H9 (cell line): ENCODE measurements at regions not wholly inside any gene's neighbourhood (a gene's known extent, or its start where the extent isn't known, plus 50 kb on each side); places are given as distances from the start of the nearest gene placed in this dataset.

ENCODE experiments used
- DNase-seq: peaks from one replicate; pipeline ENCODE4 v3.0.0-alpha.2; 2017
- H2AFZ ChIP-seq: one replicate; pipeline ENCODE4 v1.6.1; 2013; ENCODE audit warnings: mild to moderate bottlenecking, low read length, control low read depth, moderate library complexity
- H2AK5ac ChIP-seq: 2 replicates; pipeline ENCODE4 v1.6.1; 2013; ENCODE audit warnings: low read length, control low read depth, mixed read lengths; ENCODE audit not compliant: insufficient read length
- H2BK120ac ChIP-seq: one replicate; pipeline ENCODE4 v1.6.1; 2013; ENCODE audit warnings: low read depth, mild to moderate bottlenecking, low read length, control low read depth, inconsistent platforms; ENCODE audit not compliant: poor library complexity, severe bottlenecking
- H2BK12ac ChIP-seq: 2 replicates; pipeline ENCODE4 v1.6.1; 2013; ENCODE audit warnings: low read length, control low read depth, mixed read lengths, low read depth; ENCODE audit not compliant: insufficient read length
- H2BK15ac ChIP-seq: 2 replicates; pipeline ENCODE4 v1.6.1; 2013; ENCODE audit warnings: low read depth, low read length, control low read depth
- H2BK20ac ChIP-seq: one replicate; pipeline ENCODE4 v1.6.1; 2013; ENCODE audit warnings: low read depth, mild to moderate bottlenecking, low read length, control low read depth, inconsistent platforms; ENCODE audit not compliant: poor library complexity, severe bottlenecking
- H2BK5ac ChIP-seq: 2 replicates; pipeline ENCODE4 v1.6.1; 2013; ENCODE audit warnings: low read length, control low read depth, mixed read lengths; ENCODE audit not compliant: insufficient read length
- H3K14ac ChIP-seq: 2 replicates; pipeline ENCODE4 v1.6.1; 2013; ENCODE audit warnings: low read length, control low read depth; ENCODE audit not compliant: insufficient read depth
- H3K18ac ChIP-seq: 2 replicates; pipeline ENCODE4 v1.6.1; 2013; ENCODE audit warnings: low read depth, mild to moderate bottlenecking, mixed read lengths, low read length, control low read depth; ENCODE audit not compliant: insufficient read length
- H3K23ac ChIP-seq: 2 replicates; pipeline ENCODE4 v1.6.1; 2013; ENCODE audit warnings: low read length, control low read depth, mixed read lengths, low read depth; ENCODE audit not compliant: insufficient read length
- H3K23me2 ChIP-seq: 2 replicates; pipeline ENCODE4 v1.6.1; 2013; ENCODE audit warnings: low read depth, mild to moderate bottlenecking, mixed read lengths, low read length, control low read depth; ENCODE audit not compliant: insufficient read length, poor library complexity, severe bottlenecking
- H3K27ac ChIP-seq: 2 replicates; pipeline ENCODE4 v1.5.1; 2013; ENCODE audit warnings: low read length, control low read depth, mixed read lengths, low read depth; ENCODE audit not compliant: insufficient read length
- H3K27me3 ChIP-seq: 2 replicates; pipeline ENCODE4 v1.6.1; 2013; ENCODE audit warnings: low read length, control low read depth, inconsistent platforms; ENCODE audit not compliant: insufficient read depth
- H3K4ac ChIP-seq: 2 replicates; pipeline ENCODE4 v1.6.1; 2013; ENCODE audit warnings: low read depth, mild to moderate bottlenecking, control low read depth, inconsistent platforms, low read length, moderate library complexity
- H3K4me1 ChIP-seq: 2 replicates; pipeline ENCODE4 v1.6.1; 2013; ENCODE audit warnings: low read length, control low read depth, inconsistent platforms; ENCODE audit not compliant: insufficient read depth
- H3K4me2 ChIP-seq: 2 replicates; pipeline ENCODE4 v1.6.1; 2013; ENCODE audit warnings: low read length, control low read depth, mixed read lengths; ENCODE audit not compliant: insufficient read length, insufficient read depth
- H3K56ac ChIP-seq: 2 replicates; pipeline ENCODE4 v1.6.1; 2013; ENCODE audit warnings: low read depth, mild to moderate bottlenecking, mixed read lengths, low read length, control low read depth; ENCODE audit not compliant: insufficient read length
- H3K79me1 ChIP-seq: 2 replicates; pipeline ENCODE4 v1.6.1; 2013; ENCODE audit warnings: low read depth, mild to moderate bottlenecking, moderate library complexity, low read length, control low read depth, inconsistent platforms; ENCODE audit not compliant: insufficient read depth, poor library complexity, severe bottlenecking
- H3K79me2 ChIP-seq: 2 replicates; pipeline ENCODE4 v1.6.1; 2013; ENCODE audit warnings: low read length, control low read depth, inconsistent platforms; ENCODE audit not compliant: insufficient read depth
- H3K9ac ChIP-seq: 2 replicates; pipeline ENCODE4 v1.6.1; 2013; ENCODE audit warnings: low read length, control low read depth, mixed read lengths; ENCODE audit not compliant: insufficient read length; ENCODE audit errors: extremely low read depth
- H3K9me3 ChIP-seq: one replicate; pipeline ENCODE4 v1.6.1; 2013; ENCODE audit warnings: low read depth, low read length, inconsistent platforms; ENCODE audit not compliant: control insufficient read depth
- H3T11ph ChIP-seq: one replicate; pipeline ENCODE4 v1.6.1; 2013; ENCODE audit warnings: mild to moderate bottlenecking, low read length, control low read depth, inconsistent platforms
- H4K20me1 ChIP-seq: one replicate; pipeline ENCODE4 v1.6.1; 2013; ENCODE audit not compliant: control insufficient read depth, insufficient read length, insufficient read depth
- H4K5ac ChIP-seq: 2 replicates; pipeline ENCODE4 v1.6.1; 2013; ENCODE audit warnings: low read depth, mild to moderate bottlenecking, mixed read lengths, low read length, control low read depth; ENCODE audit not compliant: insufficient read length
- H4K8ac ChIP-seq: replicated peaks from 2 replicates; pipeline ENCODE4 v1.6.1; 2013; ENCODE audit warnings: low read length, control low read depth, mixed read lengths, low read depth; ENCODE audit not compliant: insufficient read length
- H4K91ac ChIP-seq: 2 replicates; pipeline ENCODE4 v1.6.1; 2013; ENCODE audit warnings: low read depth, mild to moderate bottlenecking, moderate library complexity, mixed read lengths, low read length, control low read depth; ENCODE audit not compliant: insufficient read length
- H3K27ac Mint-ChIP-seq, 3 experiments: 2 replicates in 2 of 3; 3 replicates in 1 of 3; pipeline ENCODE4 v1.8.0; 2020 to 2021; ENCODE audit warnings: mixed read lengths in 3 of 3, mild to moderate bottlenecking in 1 of 3, moderate library complexity in 1 of 3
- H3K27me3 Mint-ChIP-seq: 2 replicates; pipeline ENCODE4 v1.8.0; 2021; ENCODE audit warnings: low read depth, mild to moderate bottlenecking, moderate library complexity, mixed read lengths
- H3K36me3 Mint-ChIP-seq, 3 experiments: 2 replicates in 2 of 3; 3 replicates in 1 of 3; pipeline ENCODE4 v1.8.0; 2020 to 2021; ENCODE audit warnings: low read depth in 3 of 3, mixed read lengths in 3 of 3; ENCODE audit not compliant: insufficient read depth in 1 of 3
- H3K4me1 Mint-ChIP-seq, 2 experiments: 2 replicates each; pipeline ENCODE4 v1.8.0; 2020; ENCODE audit warnings: mixed read lengths in 2 of 2
- H3K4me3 Mint-ChIP-seq, 2 experiments: 2 replicates in 1 of 2; 3 replicates in 1 of 2; pipeline ENCODE4 v1.8.0; 2020 to 2021; ENCODE audit warnings: mild to moderate bottlenecking in 2 of 2, mixed read lengths in 2 of 2, moderate library complexity in 1 of 2
- H3K9me3 Mint-ChIP-seq, 2 experiments: 2 replicates in 1 of 2; 3 replicates in 1 of 2; pipeline ENCODE4 v1.8.0; 2020; ENCODE audit warnings: mild to moderate bottlenecking in 2 of 2, mixed read lengths in 2 of 2, moderate library complexity in 1 of 2
- WGBS: extraction: QIAGEN DNeasy Blood & Tissue Kit; methylation state at CpG from one replicate; pipeline ENCODE4 v1.1.7; 2013; ENCODE audit warnings: missing lambda C conversion rate, low lambda C conversion rate, mixed read lengths; ENCODE audit not compliant: insufficient read length; ENCODE audit errors: extremely low coverage; 5-methylcytosine and 5-hydroxymethylcytosine counted together
- TF ChIP-seq, protein P1 (sequence below): fragments of 200-600 bp; sonication (generic); conservative IDR thresholded peaks from 3 replicates; pipeline ENCODE4 v1.8.0; 2021; ENCODE audit warnings: antibody characterized with exemption, mild to moderate bottlenecking

DNA sequence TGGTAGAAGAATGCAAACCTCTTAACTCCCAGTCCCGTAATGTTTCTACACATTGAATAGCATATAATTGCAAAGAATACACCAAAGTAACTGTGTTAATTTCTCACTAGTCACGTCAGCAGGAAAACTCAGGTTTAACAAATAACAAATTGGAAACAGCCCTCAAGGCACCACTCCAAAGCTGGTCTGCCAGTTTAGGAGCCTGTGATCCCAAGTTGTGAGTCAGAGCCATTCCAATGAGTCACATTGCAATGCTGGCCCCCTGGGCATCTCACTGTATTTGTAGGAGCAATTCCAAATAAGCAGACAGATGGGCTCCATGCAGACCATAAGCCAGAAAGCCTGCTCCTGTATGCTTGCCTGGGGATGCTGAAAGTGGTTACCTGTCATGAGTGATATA, 143.2 kb upstream of the SETBP1 start:
- H3T11ph ChIP-seq, result no peak overlapping the region
- H2BK15ac ChIP-seq, result no peak overlapping the region
- H3K18ac ChIP-seq, result no peak overlapping the region
- H3K4me1 ChIP-seq, result no peaks in the 10 kb centered on the region
- no peak overlapping the region for H2BK20ac ChIP-seq
- H3K79me2 ChIP-seq, result no peaks in the 10 kb centered on the region
- no peaks in the 10 kb centered on the region for H3K27me3 Mint-ChIP-seq
- no peak overlapping the region for H3K56ac ChIP-seq
- H4K91ac ChIP-seq, result no peak overlapping the region
- no peak overlapping the region for H3K14ac ChIP-seq
- H3K36me3 Mint-ChIP-seq, result no peaks in the 10 kb centered on the region
- no peaks in the 10 kb centered on the region for H3K9me3 ChIP-seq
- no peak overlapping the region for H3K4ac ChIP-seq
- TF ChIP-seq, protein P1, sequence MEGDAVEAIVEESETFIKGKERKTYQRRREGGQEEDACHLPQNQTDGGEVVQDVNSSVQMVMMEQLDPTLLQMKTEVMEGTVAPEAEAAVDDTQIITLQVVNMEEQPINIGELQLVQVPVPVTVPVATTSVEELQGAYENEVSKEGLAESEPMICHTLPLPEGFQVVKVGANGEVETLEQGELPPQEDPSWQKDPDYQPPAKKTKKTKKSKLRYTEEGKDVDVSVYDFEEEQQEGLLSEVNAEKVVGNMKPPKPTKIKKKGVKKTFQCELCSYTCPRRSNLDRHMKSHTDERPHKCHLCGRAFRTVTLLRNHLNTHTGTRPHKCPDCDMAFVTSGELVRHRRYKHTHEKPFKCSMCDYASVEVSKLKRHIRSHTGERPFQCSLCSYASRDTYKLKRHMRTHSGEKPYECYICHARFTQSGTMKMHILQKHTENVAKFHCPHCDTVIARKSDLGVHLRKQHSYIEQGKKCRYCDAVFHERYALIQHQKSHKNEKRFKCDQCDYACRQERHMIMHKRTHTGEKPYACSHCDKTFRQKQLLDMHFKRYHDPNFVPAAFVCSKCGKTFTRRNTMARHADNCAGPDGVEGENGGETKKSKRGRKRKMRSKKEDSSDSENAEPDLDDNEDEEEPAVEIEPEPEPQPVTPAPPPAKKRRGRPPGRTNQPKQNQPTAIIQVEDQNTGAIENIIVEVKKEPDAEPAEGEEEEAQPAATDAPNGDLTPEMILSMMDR, result no peak
- H3K4me3 Mint-ChIP-seq, result no peak overlapping the region
- no peaks in the 10 kb centered on the region for H3K27me3 ChIP-seq
- H2BK120ac ChIP-seq, result no peak overlapping the region
- H3K23me2 ChIP-seq, result no peaks in the 10 kb centered on the region
- H3K27ac Mint-ChIP-seq, result no peak overlapping the region
- H3K9me3 Mint-ChIP-seq, result no peaks in the 10 kb centered on the region
- H3K9ac ChIP-seq, result no peak overlapping the region
- H4K8ac ChIP-seq, result no peak overlapping the region
- no CpG with 5 or more reads among the region's 2 CpGs for WGBS
- no peak overlapping the region for H2BK12ac ChIP-seq
- H4K20me1 ChIP-seq, result no peaks in the 10 kb centered on the region
- H2AK5ac ChIP-seq, result no peak overlapping the region
- H2BK5ac ChIP-seq, result no peak overlapping the region
- DNase-seq, result no peak
- H3K4me2 ChIP-seq, result no peak overlapping the region
- H2AFZ ChIP-seq, result no peak overlapping the region
- 0 out of 4 replicates have a peak, but pooled peaks cover 0 to 2% of the 10 kb centered on the region in 2 experiments for H3K4me1 Mint-ChIP-seq
- H3K23ac ChIP-seq, result no peak overlapping the region
- no peaks in the 10 kb centered on the region for H3K79me1 ChIP-seq
- H4K5ac ChIP-seq, result no peak overlapping the region
- no peak overlapping the region for H3K27ac ChIP-seq
